ENCODE measurements at regions not wholly inside any gene's neighbourhood (a gene's known extent, or its start where the extent isn't known, plus 50 kb on each side); places are given as distances from the start of the nearest gene placed in this dataset.
"Not testable (repeated sequence)": the region's sequence is repeated elsewhere in the genome, so short reads cannot be mapped to it uniquely, and the experiment has no call there.

- Histone ChIP-seq H2BK20ac (ENCODE audit: low read length) (no peak overlapping the region), H4K8ac (ENCODE audit: extremely low read depth, insufficient read depth, low read length) (no peak overlapping the region), H2BK120ac (replicated peaks; ENCODE audit: low read depth, low read length) (no peak overlapping the region), H2BK12ac (ENCODE audit: low read depth, low read length) (no peak overlapping the region), H4K5ac (ENCODE audit: insufficient read length, low read depth, low read length) (no peak overlapping the region), H3K9ac (replicated peaks in 1 of 4; ENCODE audit: extremely low read depth in 1 of 4, low read depth in 3 of 4, low read length in 3 of 4) (no peak overlapping the region), H3K27ac (ENCODE audit: low read depth, low read length) (no peak overlapping the region), H4K20me1 (replicated peaks in 1 of 2; ENCODE audit: control insufficient read depth in 1 of 2, insufficient read depth in 2 of 2, low read length in 2 of 2) (no peaks in the 10 kb centered on the region), H3K23me2 (ENCODE audit: low read depth, low read length) (no peaks in the 10 kb centered on the region; the same call in 1 of the 2 replicates), H2AK5ac (ENCODE audit: low read depth, low read length) (no peak overlapping the region), H2BK5ac (ENCODE audit: low read depth, low read length) (no peak overlapping the region), H3K4ac (replicated peaks; ENCODE audit: insufficient read length, low read depth, low read length) (no peak overlapping the region), H2AFZ (ENCODE audit: low read length) (no peak overlapping the region), H4K91ac (replicated peaks; ENCODE audit: insufficient read length, low read length) (no peak overlapping the region), H3K9me3 (ENCODE audit: insufficient read depth in 2 of 2, low read depth in 1 of 2, low read length in 1 of 2) (peaks cover 4 to 5% of the 10 kb centered on the region in 2 experiments; a peak in 2 of 4 replicates), H3K4me3 (ENCODE audit: extremely low read depth in 1 of 4, insufficient read depth in 2 of 4, low read depth in 3 of 4, low read length in 4 of 4) (no peak overlapping the region), H3K23ac (ENCODE audit: insufficient read length) (no peak overlapping the region), H3K36me3 (ENCODE audit: control insufficient read depth in 2 of 4, insufficient read depth in 4 of 4, low read length in 3 of 4) (no peaks in the 10 kb centered on the region), H3K27me3 (replicated peaks in 1 of 4; ENCODE audit: control insufficient read depth in 3 of 4, extremely low read depth in 1 of 4, insufficient read depth in 3 of 4, low read length in 3 of 4) (peaks cover 2 to 13% (median 8%) of the 10 kb centered on the region in 4 experiments; a peak in 5 of 7 replicates), H3K56ac (replicated peaks; ENCODE audit: insufficient read length, low read depth, low read length) (no peak overlapping the region), H3K18ac (ENCODE audit: extremely low read depth, low read length) (no peak overlapping the region), H3K79me2 (ENCODE audit: control insufficient read depth in 1 of 2, insufficient read depth in 2 of 2, low read length in 2 of 2) (no peaks in the 10 kb centered on the region), H3K79me1 (ENCODE audit: low read depth, low read length) (no peaks in the 10 kb centered on the region), H3K4me1 (replicated peaks in 1 of 4; ENCODE audit: control insufficient read depth in 3 of 4, insufficient read depth in 4 of 4, low read length in 3 of 4) (no peaks in the 10 kb centered on the region; a peak in 1 of 7 replicates), H3K14ac (ENCODE audit: insufficient read length) (no peak overlapping the region), H3K4me2 (ENCODE audit: insufficient read depth in 1 of 2, low read depth in 2 of 2, low read length in 2 of 2) (no peak overlapping the region), H2BK15ac (ENCODE audit: low read length) (no peak overlapping the region)
- FAIRE-seq (no peak), DNase-seq (ENCODE audit: low read depth in 1 of 2, low spot score in 2 of 2) (no peak)
- ChIA-PET CTCF (ENCODE audit: partially characterized antibody) (no interaction called here), POLR2A (ENCODE audit: partially characterized antibody) (no interaction called here)
- TF ChIP-seq JUN (IDR thresholded peaks at IDR 0.05; ENCODE audit: low read depth, low read length) (no peak), SRF (IDR thresholded peaks at IDR 0.05; ENCODE audit: low read depth, low read length) (no peak), BACH1 (IDR thresholded peaks at IDR 0.05; ENCODE audit: low read length) (no peak)
- WGBS, 2 experiments (ENCODE audit: extremely low coverage in 1 of 2, insufficient coverage in 1 of 2, insufficient read length in 1 of 2, insufficient replicate concordance in 2 of 2, low coverage in 1 of 2, low lambda C conversion rate in 2 of 2, missing lambda C conversion rate in 1 of 2) = 94% methylated on average over 6 of the region's 6 CpGs; no CpG with 5 or more reads in 1 of the 2 experiments
Observed at GRCh38 chr7:27000496-27000895, 95.3 kb downstream of the HOXA1 start.

DNA sequence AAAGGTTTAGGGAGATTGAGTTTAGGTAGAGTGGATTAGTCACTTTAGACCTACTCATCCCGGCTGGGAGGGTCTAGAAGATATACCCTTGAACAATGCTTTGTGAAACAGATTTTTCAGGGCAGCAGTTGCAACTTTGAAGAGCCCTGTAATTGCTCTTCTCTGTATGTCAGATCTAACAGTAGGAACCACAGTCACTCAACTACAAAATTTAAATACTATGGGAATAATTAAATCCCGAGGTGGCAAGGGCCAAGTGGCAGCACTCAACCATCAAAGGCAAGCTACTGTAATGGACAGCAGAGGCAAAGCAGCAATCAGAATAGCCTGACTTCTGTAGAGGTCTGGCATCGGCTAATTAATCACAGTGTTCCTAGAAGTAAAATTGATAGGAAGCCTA is 97.5 kb downstream of the HOXA1 start:
- H3K79me2 ChIP-seq (ENCODE audit: control insufficient read depth in 1 of 2, insufficient read depth in 2 of 2, low read length in 2 of 2); H3K4me2 ChIP-seq (ENCODE audit: insufficient read depth in 1 of 2, low read depth in 2 of 2, low read length in 2 of 2); FAIRE-seq; H4K91ac ChIP-seq (replicated peaks; ENCODE audit: insufficient read length, low read length); H3K23ac ChIP-seq (ENCODE audit: insufficient read length); H4K5ac ChIP-seq (ENCODE audit: insufficient read length, low read depth, low read length); H3K4me1 ChIP-seq (replicated peaks in 1 of 4; ENCODE audit: control insufficient read depth in 3 of 4, insufficient read depth in 4 of 4, low read length in 3 of 4); H2AK5ac ChIP-seq (ENCODE audit: low read depth, low read length); CTCF ChIA-PET (ENCODE audit: partially characterized antibody); H3K18ac ChIP-seq (ENCODE audit: extremely low read depth, low read length); H2BK5ac ChIP-seq (ENCODE audit: low read depth, low read length); H2BK12ac ChIP-seq (ENCODE audit: low read depth, low read length); H4K20me1 ChIP-seq (replicated peaks in 1 of 2; ENCODE audit: control insufficient read depth in 1 of 2, insufficient read depth in 2 of 2, low read length in 2 of 2); H3K23me2 ChIP-seq (ENCODE audit: low read depth, low read length); H3K36me3 ChIP-seq (ENCODE audit: control insufficient read depth in 2 of 4, insufficient read depth in 4 of 4, low read length in 3 of 4); H3K56ac ChIP-seq (replicated peaks; ENCODE audit: insufficient read length, low read depth, low read length); H2BK20ac ChIP-seq (ENCODE audit: low read length); H3K27ac ChIP-seq (ENCODE audit: low read depth, low read length); H3K14ac ChIP-seq (ENCODE audit: insufficient read length); POLR2A ChIA-PET (ENCODE audit: partially characterized antibody); H3K79me1 ChIP-seq (ENCODE audit: low read depth, low read length); H3K9ac ChIP-seq (replicated peaks in 1 of 4; ENCODE audit: extremely low read depth in 1 of 4, low read depth in 3 of 4, low read length in 3 of 4); H3K4me3 ChIP-seq (ENCODE audit: extremely low read depth in 1 of 4, insufficient read depth in 2 of 4, low read depth in 3 of 4, low read length in 4 of 4); H2BK120ac ChIP-seq (replicated peaks; ENCODE audit: low read depth, low read length); H3K9me3 ChIP-seq (ENCODE audit: insufficient read depth in 2 of 2, low read depth in 1 of 2, low read length in 1 of 2); H3K4ac ChIP-seq (replicated peaks; ENCODE audit: insufficient read length, low read depth, low read length); H2AFZ ChIP-seq (ENCODE audit: low read length); H2BK15ac ChIP-seq (ENCODE audit: low read length); DNase-seq (ENCODE audit: low read depth in 1 of 2, low spot score in 2 of 2); H4K8ac ChIP-seq (ENCODE audit: extremely low read depth, insufficient read depth, low read length): not testable (repeated sequence)
- H3K27me3 ChIP-seq (replicated peaks in 1 of 4; ENCODE audit: control insufficient read depth in 3 of 4, extremely low read depth in 1 of 4, insufficient read depth in 3 of 4, low read length in 3 of 4) = peaks cover 3 to 31% (median 15%) of the 10 kb centered on the region in 4 experiments; a peak in 6 of 7 replicates
- WGBS, 2 experiments (ENCODE audit: extremely low coverage in 1 of 2, insufficient coverage in 1 of 2, insufficient read length in 1 of 2, insufficient replicate concordance in 2 of 2, low coverage in 1 of 2, low lambda C conversion rate in 2 of 2, missing lambda C conversion rate in 1 of 2) = 80% methylated on average over 3 of the region's 3 CpGs; no CpG with 5 or more reads in 1 of the 2 experiments
